Sigmoid colon (tissue), 6 donors: ENCODE measurements at regions not wholly inside any gene's neighbourhood (a gene's known extent, or its start where the extent isn't known, plus 50 kb on each side); places are given as distances from the start of the nearest gene placed in this dataset.
A peak's percentile ranks its signal among the peaks of the same experiment; 100 is the strongest.

ENCODE experiments used
- DNase-seq: peaks from one replicate; pipeline ENCODE4 v3.0.0-alpha.2; 2019
- H3K27ac ChIP-seq, 4 donors: fragments of 200-600 bp; sonication (generic); one replicate each; pipeline ENCODE4 v1.5.1; 2016 to 2019; ENCODE audit warnings: mild to moderate bottlenecking in 1 of 4
- H3K27me3 ChIP-seq, 3 donors: fragments of 200-600 bp; sonication (generic); one replicate each; pipeline ENCODE4 v1.5.1; 2019; ENCODE audit warnings: mild to moderate bottlenecking in 1 of 3
- H3K36me3 ChIP-seq, 4 donors: fragments of 200-600 bp; sonication (generic); one replicate each; pipeline ENCODE4 v1.5.1; 2016 to 2019
- H3K4me1 ChIP-seq, 4 donors: fragments of 200-600 bp; sonication (generic); one replicate each; pipeline ENCODE4 v1.5.1; 2017 to 2019
- H3K4me3 ChIP-seq, 4 donors: fragments of 200-600 bp; sonication (generic); one replicate each; pipeline ENCODE4 v1.5.1; 2017 to 2019; ENCODE audit warnings: mild to moderate bottlenecking in 2 of 4, moderate library complexity in 1 of 4
- H3K9me3 ChIP-seq, 4 donors: fragments of 200-600 bp in 3 of 4; sonication (generic) in 3 of 4; one replicate each; pipeline versions ENCODE4 v1.5.1 to v1.6.1; 2013 to 2019
- CTCF ChIP-seq, 4 experiments: fragments of 450-650 bp in 3 of 4; fragments of 200-600 bp in 1 of 4; IDR thresholded peaks; one replicate each; pipeline ENCODE4 v1.5.1; 2016 to 2019; ENCODE audit warnings: antibody characterized with exemption in 4 of 4, mild to moderate bottlenecking in 3 of 4, moderate library complexity in 2 of 4
- EP300 ChIP-seq, 4 donors: sonication (generic); formaldehyde crosslinking; IDR thresholded peaks; one replicate each; pipeline ENCODE4 v1.6.1; 2017; ENCODE audit warnings: antibody characterized with exemption in 4 of 4
- POLR2A ChIP-seq, 2 donors: fragments of 450-650 bp; IDR thresholded peaks; one replicate each; pipeline ENCODE4 v1.6.1; 2016; ENCODE audit warnings: antibody characterized with exemption in 2 of 2, mild to moderate bottlenecking in 2 of 2, moderate library complexity in 2 of 2
- POLR2AphosphoS5 ChIP-seq, 4 donors: sonication (generic); formaldehyde crosslinking; IDR thresholded peaks; one replicate each; pipeline ENCODE4 v1.6.1; 2017; ENCODE audit warnings: antibody characterized with exemption in 4 of 4
- WGBS, 2 donors: extraction: QIAGEN DNeasy Blood & Tissue Kit; methylation state at CpG; one replicate each; pipeline ENCODE4 v1.1.7; 2013; 5-methylcytosine and 5-hydroxymethylcytosine counted together
- intact Hi-C: fragments of 100-400 bp; cut with DNase I; formaldehyde crosslinking; loops from one replicate; pipeline ENCODE4 v1.15.1; 2023
- donor health status: healthy with polysubstance abuse.
- donor health status: healthy.

GRCh38 chr20:8963330-8963729 lies 105.6 kb upstream of the PLCB4 start:
- Histone ChIP-seq H3K4me1 (peaks cover 0 to 7% (median 3%) of the 10 kb centered on the region in 4 donors), H3K36me3 (no peaks in the 10 kb centered on the region), H3K4me3 (no peak overlapping the region), H3K27ac (no peak overlapping the region), H3K27me3 (no peaks in the 10 kb centered on the region), H3K9me3 (no peaks in the 10 kb centered on the region)
- TF ChIP-seq POLR2A (IDR thresholded peaks at IDR 0.05) = no peak
- no peak for TF ChIP-seq EP300 (IDR thresholded peaks at IDR 0.05)
- TF ChIP-seq POLR2AphosphoS5 (IDR thresholded peaks at IDR 0.05) = no peak
- no peak for TF ChIP-seq CTCF (IDR thresholded peaks at IDR 0.05)
- intact Hi-C loops = no loop called here
- DNase-seq = no peak

DNA sequence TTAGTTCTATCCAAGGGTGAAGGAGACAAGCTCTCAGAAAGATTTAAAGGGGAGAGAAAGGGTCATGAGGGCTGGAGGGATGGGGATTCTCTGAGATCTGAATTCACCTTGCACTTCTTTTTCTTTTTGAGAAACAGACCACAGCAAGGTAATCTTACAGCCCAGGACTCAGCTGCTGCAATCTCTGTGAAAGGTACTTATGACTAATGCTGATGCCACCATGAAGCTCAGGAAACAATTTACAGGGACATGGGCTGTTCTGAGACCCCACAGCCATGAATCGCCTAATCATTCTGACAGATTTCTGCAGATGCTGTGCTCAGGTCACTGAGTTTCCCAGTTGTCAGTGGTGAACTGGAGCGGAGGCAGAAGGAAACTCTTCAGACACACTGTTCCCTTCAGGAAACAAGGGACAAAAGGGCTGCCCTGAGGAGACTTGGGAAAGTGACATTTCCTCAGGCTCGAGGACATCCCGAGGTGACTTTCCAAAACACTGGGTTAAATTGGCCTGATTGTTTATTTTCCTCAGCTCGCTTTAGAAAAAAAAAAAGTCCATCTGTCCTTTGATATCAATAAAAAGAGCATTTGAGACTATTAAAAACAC lies 103.8 kb upstream of the PLCB4 start:
- TF ChIP-seq POLR2A (IDR thresholded peaks at IDR 0.05) = no peak
- no peak for TF ChIP-seq EP300 (IDR thresholded peaks at IDR 0.05)
- TF ChIP-seq POLR2AphosphoS5 (IDR thresholded peaks at IDR 0.05) = no peak
- Histone ChIP-seq H3K4me3 (no peak overlapping the region), H3K36me3 (no peaks in the 10 kb centered on the region), H3K27me3 (no peaks in the 10 kb centered on the region), H3K4me1 (peaks cover 0 to 19% (median 13%) of the 10 kb centered on the region in 4 donors), H3K27ac (no peak overlapping the region), H3K9me3 (no peaks in the 10 kb centered on the region)
- no peak for DNase-seq
- intact Hi-C loops = no loop called here
- 85 to 86% methylated on average over 5 of the region's 5 CpGs for WGBS, 2 donors

DNA sequence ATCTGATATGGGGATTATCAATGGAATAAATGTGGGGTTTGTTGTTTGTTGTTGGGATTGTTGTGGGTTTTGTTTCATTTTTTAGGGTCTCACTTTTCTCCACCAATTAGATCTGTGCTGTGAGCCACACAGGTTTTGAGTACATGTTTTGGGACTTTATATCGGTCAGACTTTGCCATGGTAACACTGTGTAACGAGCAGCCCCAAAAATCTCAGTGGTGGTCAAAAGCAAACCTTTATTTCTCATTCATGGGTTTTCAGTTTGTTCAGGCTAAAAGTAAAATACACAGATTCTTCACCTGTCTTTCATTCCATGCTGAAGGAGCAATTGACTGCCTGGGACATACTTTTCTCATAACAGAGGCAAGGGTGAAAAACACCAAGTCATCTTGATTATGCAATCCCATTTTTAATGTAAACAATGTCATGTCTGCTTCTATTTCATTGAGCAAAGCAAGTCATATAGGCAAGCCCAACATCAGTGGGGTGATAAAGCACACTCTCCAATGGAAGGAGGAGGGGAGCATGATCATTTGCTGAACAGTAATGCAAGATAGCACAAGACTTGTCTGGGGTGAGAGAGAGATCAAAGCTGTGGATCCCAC lies 101.1 kb upstream of the PLCB4 start:
- Histone ChIP-seq H3K4me1 (peaks cover 0 to 19% (median 13%) of the 10 kb centered on the region in 4 donors), H3K27me3 (no peaks in the 10 kb centered on the region), H3K4me3 (no peak overlapping the region), H3K27ac (no peak overlapping the region), H3K9me3 (no peaks in the 10 kb centered on the region), H3K36me3 (no peaks in the 10 kb centered on the region)
- WGBS, 2 donors = 95 to 96% methylated on average over 2 of the region's 2 CpGs
- TF ChIP-seq CTCF (IDR thresholded peaks at IDR 0.05) (no peak), POLR2A (IDR thresholded peaks at IDR 0.05) (no peak), EP300 (IDR thresholded peaks at IDR 0.05) (no peak), POLR2AphosphoS5 (IDR thresholded peaks at IDR 0.05) (no peak)
- intact Hi-C loops = no loop called here
- DNase-seq = no peak

- Histone ChIP-seq H3K4me1 (peaks cover 0 to 19% (median 13%) of the 10 kb centered on the region in 4 donors), H3K27ac (peak overlapping the region in 1 of 4 donors; percentile 27), H3K27me3 (no peaks in the 10 kb centered on the region), H3K4me3 (no peak overlapping the region), H3K9me3 (no peaks in the 10 kb centered on the region), H3K36me3 (no peaks in the 10 kb centered on the region)
- TF ChIP-seq POLR2A (IDR thresholded peaks at IDR 0.05) (no peak), EP300 (IDR thresholded peaks at IDR 0.05) (no peak), POLR2AphosphoS5 (IDR thresholded peaks at IDR 0.05) (no peak), CTCF (IDR thresholded peaks at IDR 0.05) (no peak)
- intact Hi-C loops = no loop called here
- no peak for DNase-seq
These were observed 99.7 kb upstream of the PLCB4 start for GRCh38 chr20:8969146-8969583.

GRCh38 chr20:8971669-8972316 lies 97.1 kb upstream of the PLCB4 start:
- H3K36me3 ChIP-seq = no peaks in the 10 kb centered on the region
- DNase-seq = no peak
- intact Hi-C loops = no loop called here
- H3K4me1 ChIP-seq = peaks cover 0 to 19% (median 13%) of the 10 kb centered on the region in 4 donors
- H3K9me3 ChIP-seq = no peaks in the 10 kb centered on the region
- H3K27ac ChIP-seq = no peak overlapping the region
- TF ChIP-seq POLR2A (IDR thresholded peaks at IDR 0.05) (no peak), CTCF (IDR thresholded peaks at IDR 0.05) (no peak), POLR2AphosphoS5 (IDR thresholded peaks at IDR 0.05) (no peak), EP300 (IDR thresholded peaks at IDR 0.05) (no peak)
- 83 to 90% methylated on average over 4 of the region's 4 CpGs for WGBS, 2 donors
- H3K27me3 ChIP-seq = no peaks in the 10 kb centered on the region
- H3K4me3 ChIP-seq = no peak overlapping the region
